GM21619 (cell line): ENCODE measurements at regions not wholly inside any gene's neighbourhood (a gene's known extent, or its start where the extent isn't known, plus 50 kb on each side); places are given as distances from the start of the nearest gene placed in this dataset.

Experiments
- ATAC-seq: cut with Tn5 transposase; IDR thresholded peaks from one replicate; pipeline ENCODE4 v1.9.1; 2021; ENCODE audit not compliant: unreplicated experiment

DNA sequence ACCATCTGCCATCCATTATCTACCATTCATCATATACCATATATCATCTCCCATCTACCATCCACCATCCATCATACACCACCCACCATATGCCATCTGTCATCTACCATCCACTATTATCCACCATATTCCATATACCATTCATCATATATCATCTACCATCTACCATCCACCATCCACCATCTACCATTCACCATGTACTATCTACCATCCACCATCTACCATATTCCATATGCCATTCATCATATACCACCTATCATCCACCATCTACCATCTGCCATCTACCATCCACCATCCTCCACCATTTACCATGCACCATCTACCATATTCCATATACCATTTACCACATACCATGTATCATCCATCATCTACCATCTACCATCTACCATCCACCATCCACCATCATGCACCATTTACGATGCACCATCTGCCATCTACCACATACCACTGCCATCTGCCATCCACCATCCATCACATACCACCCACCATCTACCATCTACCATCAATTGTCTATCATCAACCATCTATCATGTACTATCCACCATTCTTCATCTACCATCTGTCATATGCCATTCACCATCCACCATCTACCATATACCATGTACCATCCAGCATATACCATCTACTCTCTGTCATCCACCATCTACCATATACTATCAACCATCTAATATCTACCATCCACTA is 50.6 kb upstream of the RAB4A start:
- no peak for ATAC-seq

DNA sequence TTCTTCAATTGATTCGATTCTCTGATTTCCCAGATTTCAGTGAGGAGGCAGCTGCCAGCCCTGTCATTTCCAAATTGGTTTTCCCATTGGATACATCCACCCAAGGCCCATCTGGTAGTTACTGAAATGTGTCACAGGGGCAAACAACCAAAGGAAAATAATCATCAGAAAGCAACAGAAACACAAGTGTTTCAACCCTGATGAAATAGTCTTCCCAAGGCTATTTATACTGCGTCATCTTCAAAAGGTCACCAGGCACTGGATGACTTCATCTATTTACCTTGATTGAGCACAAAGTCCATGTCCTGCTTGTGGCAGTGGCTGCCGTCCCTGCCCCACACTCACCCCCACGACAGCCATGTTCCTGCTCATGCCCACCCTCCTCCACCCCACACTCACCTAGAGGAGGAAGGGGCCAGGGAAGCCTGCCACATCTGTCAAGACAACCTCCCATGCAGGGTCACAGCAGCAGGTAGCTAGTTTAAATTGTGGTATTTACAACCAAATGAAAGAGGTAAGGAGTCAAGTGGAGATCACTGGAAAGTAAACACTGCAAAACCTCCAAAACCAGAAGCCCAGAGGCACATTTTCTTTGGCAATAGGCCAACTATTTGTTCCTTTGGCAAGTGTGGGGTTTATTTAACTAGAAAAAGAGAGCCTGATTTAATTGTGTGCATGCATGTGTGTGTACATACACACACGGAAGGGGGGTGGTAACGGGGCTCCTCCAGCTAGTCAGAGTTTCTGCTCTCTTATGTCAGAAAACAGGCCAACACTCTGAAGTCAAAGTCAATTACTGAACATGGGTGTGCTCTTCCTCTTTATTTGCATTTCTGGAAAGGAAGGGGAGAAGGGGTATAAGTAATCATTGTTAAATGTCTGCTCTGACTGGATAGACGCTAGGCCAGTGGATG is 49.5 kb upstream of the RAB4A start:
- ATAC-seq, result no peak
